ENCODE measurements at regions not wholly inside any gene's neighbourhood (a gene's known extent, or its start where the extent isn't known, plus 50 kb on each side); places are given as distances from the start of the nearest gene placed in this dataset.

- Histone ChIP-seq H3K36me3 (replicated peaks in 1 of 2; ENCODE audit: control insufficient read depth in 1 of 2, insufficient read depth in 2 of 2, low read length in 2 of 2) (no peaks in the 10 kb centered on the region), H3K27ac (ENCODE audit: low read depth in 1 of 2, low read length in 2 of 2) (no peak overlapping the region), H3K4me3 (replicated peaks in 1 of 3; ENCODE audit: low read depth in 2 of 3, low read length in 3 of 3) (no peak overlapping the region), H3K4me1 (ENCODE audit: control insufficient read depth in 1 of 2, insufficient read depth in 2 of 2, low read length in 2 of 2) (no peaks in the 10 kb centered on the region), H3K79me2 (ENCODE audit: insufficient read depth, low read length) (no peaks in the 10 kb centered on the region), H3K4me2 (replicated peaks; ENCODE audit: extremely low read depth, low read length, poor library complexity, severe bottlenecking) (no peak overlapping the region), H3K27me3 (ENCODE audit: control insufficient read depth in 2 of 2, insufficient read depth in 2 of 2, low read length in 2 of 2) (no peaks in the 10 kb centered on the region), H3K9me3 (replicated peaks in 1 of 2; ENCODE audit: control insufficient read depth in 1 of 2, insufficient read depth in 1 of 2, low read length in 2 of 2) (no peaks in the 10 kb centered on the region), H2AFZ (ENCODE audit: insufficient read depth, low read depth, low read length, poor library complexity, severe bottlenecking) (no peak overlapping the region), H3K9ac (ENCODE audit: insufficient read depth, low read length, poor library complexity, severe bottlenecking) (no peak overlapping the region), H4K20me1 (ENCODE audit: insufficient read depth, low read length) (no peaks in the 10 kb centered on the region)
- WGBS (ENCODE audit: insufficient coverage): 0% methylated on average over 1 of the region's 7 CpGs
- TF ChIP-seq CTCF (IDR thresholded peaks at IDR 0.05): no peak
- intact Hi-C loops (cut with micrococcal nuclease): no loop called here
- H3K27ac Mint-ChIP-seq: no peak overlapping the region
- H3K4me3 Mint-ChIP-seq: no peak overlapping the region
- no peaks in the 10 kb centered on the region for H3K4me1 Mint-ChIP-seq
- H3K36me3 Mint-ChIP-seq: no peaks in the 10 kb centered on the region
- H3K9me3 Mint-ChIP-seq: peaks cover 0 to 3% (median 0%) of the 10 kb centered on the region in 7 donors
- peaks cover 0 to 3% (median 2%) of the 10 kb centered on the region in 3 donors for H3K27me3 Mint-ChIP-seq (ENCODE audit: low read depth in 3 of 3)
- DNase-seq: no peak
Measured at GRCh38 chr11:103844327-103845215, 191.9 kb upstream of the DDI1 start.

DNA sequence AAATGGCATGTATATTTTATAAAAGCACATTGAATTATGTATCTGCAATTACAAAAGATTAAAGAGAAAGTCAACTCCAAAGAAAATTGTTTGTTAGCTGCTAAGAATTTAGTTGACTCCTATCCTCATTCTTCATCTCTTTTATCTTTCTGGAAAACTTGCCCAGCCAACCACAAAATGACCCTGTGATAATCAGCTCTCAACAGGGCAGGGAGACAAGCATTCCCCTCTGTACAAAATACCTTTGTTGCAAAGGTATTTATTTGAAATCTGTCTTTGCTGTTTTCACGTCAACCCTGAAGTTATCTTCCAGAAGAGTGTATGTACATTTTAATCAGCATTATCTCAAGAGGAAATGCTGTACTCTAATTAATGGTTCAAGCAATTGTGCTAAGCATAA, 191.1 kb upstream of the DDI1 start:
- no peak overlapping the region for H3K4me3 Mint-ChIP-seq
- Histone ChIP-seq H3K27me3 (ENCODE audit: control insufficient read depth in 2 of 2, insufficient read depth in 2 of 2, low read length in 2 of 2) (no peaks in the 10 kb centered on the region), H3K9me3 (replicated peaks in 1 of 2; ENCODE audit: control insufficient read depth in 1 of 2, insufficient read depth in 1 of 2, low read length in 2 of 2) (no peaks in the 10 kb centered on the region), H3K9ac (ENCODE audit: insufficient read depth, low read length, poor library complexity, severe bottlenecking) (no peak overlapping the region), H3K4me3 (replicated peaks in 1 of 3; ENCODE audit: low read depth in 2 of 3, low read length in 3 of 3) (no peak overlapping the region), H3K4me2 (replicated peaks; ENCODE audit: extremely low read depth, low read length, poor library complexity, severe bottlenecking) (no peak overlapping the region), H4K20me1 (ENCODE audit: insufficient read depth, low read length) (no peaks in the 10 kb centered on the region), H3K36me3 (replicated peaks in 1 of 2; ENCODE audit: control insufficient read depth in 1 of 2, insufficient read depth in 2 of 2, low read length in 2 of 2) (no peaks in the 10 kb centered on the region), H3K4me1 (ENCODE audit: control insufficient read depth in 1 of 2, insufficient read depth in 2 of 2, low read length in 2 of 2) (no peaks in the 10 kb centered on the region), H3K27ac (ENCODE audit: low read depth in 1 of 2, low read length in 2 of 2) (no peak overlapping the region), H3K79me2 (ENCODE audit: insufficient read depth, low read length) (no peaks in the 10 kb centered on the region), H2AFZ (ENCODE audit: insufficient read depth, low read depth, low read length, poor library complexity, severe bottlenecking) (no peak overlapping the region)
- intact Hi-C loops (cut with micrococcal nuclease): no loop called here
- H3K9me3 Mint-ChIP-seq: peaks cover 0 to 3% (median under 1%) of the 10 kb centered on the region in 7 donors
- DNase-seq: no peak
- no peak for TF ChIP-seq CTCF (IDR thresholded peaks at IDR 0.05)
- H3K27me3 Mint-ChIP-seq (ENCODE audit: low read depth in 3 of 3): peaks cover under 1 to 3% (median 2%) of the 10 kb centered on the region in 3 donors
- H3K36me3 Mint-ChIP-seq: no peaks in the 10 kb centered on the region
- H3K4me1 Mint-ChIP-seq: no peaks in the 10 kb centered on the region
- H3K27ac Mint-ChIP-seq: no peak overlapping the region
- WGBS (ENCODE audit: insufficient coverage): no CpG with 5 or more reads among the region's 1 CpG
